Neuronal stem cell (in vitro differentiated cells): ENCODE measurements at regions not wholly inside any gene's neighbourhood (a gene's known extent, or its start where the extent isn't known, plus 50 kb on each side); places are given as distances from the start of the nearest gene placed in this dataset.

Experiments used
- DNase-seq: peaks from one replicate; pipeline ENCODE4 v3.0.0-alpha.2; 2013; ENCODE audit warnings: low spot score
- H2AFZ ChIP-seq: one replicate; pipeline ENCODE4 v1.6.1; 2013; ENCODE audit warnings: mild to moderate bottlenecking, low read length, inconsistent platforms
- H2AK5ac ChIP-seq: 2 replicates; pipeline ENCODE4 v1.6.1; 2013; ENCODE audit warnings: low read depth, mild to moderate bottlenecking, inconsistent platforms, low read length, moderate library complexity, mixed read lengths
- H2BK120ac ChIP-seq: 2 replicates; pipeline ENCODE4 v1.6.1; 2013; ENCODE audit warnings: low read depth, mild to moderate bottlenecking, inconsistent platforms, low read length, moderate library complexity, mixed read lengths
- H2BK12ac ChIP-seq: one replicate; pipeline ENCODE4 v1.6.1; 2013; ENCODE audit warnings: low read length, inconsistent platforms
- H2BK15ac ChIP-seq: 2 replicates; pipeline ENCODE4 v1.6.1; 2013; ENCODE audit warnings: mild to moderate bottlenecking, low read length, inconsistent platforms, mixed read lengths
- H2BK5ac ChIP-seq: one replicate; pipeline ENCODE4 v1.6.1; 2013; ENCODE audit warnings: inconsistent platforms, mild to moderate bottlenecking, low read length, moderate library complexity
- H3K14ac ChIP-seq: one replicate; pipeline ENCODE4 v1.6.1; 2013; ENCODE audit warnings: low read length, inconsistent platforms
- H3K18ac ChIP-seq: 2 replicates; pipeline ENCODE4 v1.6.1; 2013; ENCODE audit warnings: low read length, inconsistent platforms
- H3K23ac ChIP-seq: 2 replicates; pipeline ENCODE4 v1.6.1; 2013; ENCODE audit warnings: low read depth, mild to moderate bottlenecking, mixed read lengths, low read length, inconsistent platforms; ENCODE audit not compliant: poor library complexity
- H3K27ac ChIP-seq: replicated peaks from 3 replicates; pipeline ENCODE4 v1.5.1; 2013; ENCODE audit warnings: low read length, inconsistent platforms
- H3K27me3 ChIP-seq, 3 experiments: 2 replicates each; pipeline ENCODE4 v1.6.1; 2013; ENCODE audit warnings: low read length in 3 of 3, mild to moderate bottlenecking in 2 of 3, inconsistent platforms in 1 of 3, low read depth in 1 of 3, mixed read lengths in 1 of 3, moderate library complexity in 1 of 3; ENCODE audit not compliant: control insufficient read depth in 3 of 3, insufficient read depth in 3 of 3
- H3K36me3 ChIP-seq, 2 donors: replicated peaks in 1 of 2; 2 replicates each; pipeline ENCODE4 v1.6.1; 2013; ENCODE audit warnings: low read length in 2 of 2; ENCODE audit not compliant: control insufficient read depth in 2 of 2, insufficient read depth in 2 of 2
- H3K4ac ChIP-seq: 2 replicates; pipeline ENCODE4 v1.6.1; 2013; ENCODE audit warnings: inconsistent platforms, mild to moderate bottlenecking, low read length, moderate library complexity
- H3K4me1 ChIP-seq, 2 donors: 1 replicate in 1 of 2; 2 replicates in 1 of 2; pipeline ENCODE4 v1.6.1; 2013; ENCODE audit warnings: low read length in 2 of 2, low read depth in 1 of 2; ENCODE audit not compliant: control insufficient read depth in 2 of 2, insufficient read depth in 1 of 2
- H3K4me2 ChIP-seq: one replicate; pipeline ENCODE4 v1.6.1; 2013; ENCODE audit warnings: mild to moderate bottlenecking, low read length, inconsistent platforms; ENCODE audit not compliant: insufficient read depth, poor library complexity, severe bottlenecking
- H3K4me3 ChIP-seq, 2 donors: 2 replicates each; pipeline ENCODE4 v1.5.1; 2013; ENCODE audit warnings: low read length in 2 of 2, mild to moderate bottlenecking in 2 of 2, inconsistent platforms in 1 of 2, moderate library complexity in 1 of 2
- H3K79me1 ChIP-seq: one replicate; pipeline ENCODE4 v1.6.1; 2013; ENCODE audit warnings: low read depth, mild to moderate bottlenecking, inconsistent platforms, low read length, moderate library complexity
- H3K9ac ChIP-seq: one replicate; pipeline ENCODE4 v1.6.1; 2013; ENCODE audit warnings: mild to moderate bottlenecking, low read depth, low read length, inconsistent platforms; ENCODE audit not compliant: poor library complexity
- H3K9me3 ChIP-seq, 2 donors: replicated peaks in 1 of 2; 2 replicates each; pipeline versions ENCODE3 to v1.6.1; 2013; ENCODE audit warnings: low read length in 2 of 2, mild to moderate bottlenecking in 2 of 2, inconsistent platforms in 1 of 2, low read depth in 1 of 2, mixed read lengths in 1 of 2, moderate library complexity in 1 of 2; ENCODE audit not compliant: control insufficient read depth in 2 of 2, insufficient read depth in 1 of 2
- H4K8ac ChIP-seq: one replicate; pipeline ENCODE4 v1.6.1; 2013; ENCODE audit warnings: low read depth, mild to moderate bottlenecking, inconsistent platforms, low read length, moderate library complexity
- H4K91ac ChIP-seq: one replicate; pipeline ENCODE4 v1.6.1; 2013; ENCODE audit warnings: low read length, low read depth, mild to moderate bottlenecking, inconsistent platforms; ENCODE audit not compliant: poor library complexity
- WGBS, 2 donors: extraction: QIAGEN DNeasy Blood & Tissue Kit; methylation state at CpG; one replicate each; pipeline ENCODE4 v1.1.7; 2013; ENCODE audit warnings: missing lambda C conversion rate in 2 of 2, mixed read lengths in 1 of 2; ENCODE audit not compliant: insufficient read length in 2 of 2, insufficient replicate concordance in 1 of 2; ENCODE audit errors: extremely low coverage in 2 of 2; 5-methylcytosine and 5-hydroxymethylcytosine counted together

GRCh38 chrX:37912304-37912703 lies 64.9 kb upstream of the DYNLT3 start:
- Histone ChIP-seq H3K9ac (no peak overlapping the region), H2BK15ac (no peak overlapping the region), H2AFZ (no peak overlapping the region), H4K8ac (no peak overlapping the region), H3K27ac (no peak overlapping the region), H3K27me3 (peaks cover 0 to 6% (median 0%) of the 10 kb centered on the region in 3 experiments), H3K14ac (no peak overlapping the region), H2BK120ac (no peak overlapping the region), H3K18ac (no peak overlapping the region), H2AK5ac (no peak overlapping the region), H2BK12ac (no peak overlapping the region), H3K79me1 (no peaks in the 10 kb centered on the region), H3K36me3 (no peaks in the 10 kb centered on the region), H3K4me1 (no peaks in the 10 kb centered on the region), H3K4ac (no peak overlapping the region), H3K4me2 (no peak overlapping the region), H3K4me3 (no peak overlapping the region), H4K91ac (no peak overlapping the region), H3K9me3 (no peaks in the 10 kb centered on the region), H2BK5ac (no peak overlapping the region), H3K23ac (no peak overlapping the region)
- no CpG with 5 or more reads among the region's 3 CpGs for WGBS, 2 donors
- no peak for DNase-seq

GRCh38 chrX:37912777-37913176 lies 65.4 kb upstream of the DYNLT3 start:
- H3K9me3 ChIP-seq, result no peaks in the 10 kb centered on the region
- no peak overlapping the region for H2BK12ac ChIP-seq
- no peak overlapping the region for H4K91ac ChIP-seq
- H3K4me3 ChIP-seq, result no peak overlapping the region
- no peak overlapping the region for H2AK5ac ChIP-seq
- peaks cover 0 to 4% (median 0%) of the 10 kb centered on the region in 3 experiments for H3K27me3 ChIP-seq
- H3K36me3 ChIP-seq, result no peaks in the 10 kb centered on the region
- H2BK120ac ChIP-seq, result no peak overlapping the region
- no peak overlapping the region for H3K18ac ChIP-seq
- H2BK5ac ChIP-seq, result no peak overlapping the region
- no peak overlapping the region for H4K8ac ChIP-seq
- H3K14ac ChIP-seq, result no peak overlapping the region
- no peak overlapping the region for H3K27ac ChIP-seq
- H3K79me1 ChIP-seq, result no peaks in the 10 kb centered on the region
- no peak overlapping the region for H2BK15ac ChIP-seq
- DNase-seq, result no peak
- H3K9ac ChIP-seq, result no peak overlapping the region
- no peak overlapping the region for H3K23ac ChIP-seq
- no peaks in the 10 kb centered on the region for H3K4me1 ChIP-seq
- H3K4ac ChIP-seq, result no peak overlapping the region
- H3K4me2 ChIP-seq, result no peak overlapping the region
- H2AFZ ChIP-seq, result no peak overlapping the region

GRCh38 chrX:37918168-37918567 lies 70.8 kb upstream of the DYNLT3 start:
- H3K27ac ChIP-seq, result no peak overlapping the region
- no peaks in the 10 kb centered on the region for H3K79me1 ChIP-seq
- no peak overlapping the region for H3K9ac ChIP-seq
- no peak overlapping the region for H2BK12ac ChIP-seq
- peaks cover 0 to 4% of the 10 kb centered on the region in 2 donors for H3K9me3 ChIP-seq
- no peaks in the 10 kb centered on the region for H3K36me3 ChIP-seq
- no peak overlapping the region for H3K4me2 ChIP-seq
- H2AK5ac ChIP-seq, result no peak overlapping the region
- no peaks in the 10 kb centered on the region for H3K4me1 ChIP-seq
- H2AFZ ChIP-seq, result no peak overlapping the region
- H2BK5ac ChIP-seq, result no peak overlapping the region
- H4K8ac ChIP-seq, result no peak overlapping the region
- no peak overlapping the region for H3K4ac ChIP-seq
- H3K14ac ChIP-seq, result no peak overlapping the region
- H3K27me3 ChIP-seq, result no peaks in the 10 kb centered on the region
- DNase-seq, result no peak
- H4K91ac ChIP-seq, result no peak overlapping the region
- H2BK15ac ChIP-seq, result no peak overlapping the region
- H2BK120ac ChIP-seq, result no peak overlapping the region
- H3K18ac ChIP-seq, result no peak overlapping the region
- H3K4me3 ChIP-seq, result no peak overlapping the region
- H3K23ac ChIP-seq, result no peak overlapping the region

- Histone ChIP-seq H2BK5ac (no peak overlapping the region), H3K79me1 (no peaks in the 10 kb centered on the region), H3K18ac (no peak overlapping the region), H3K4me2 (no peak overlapping the region), H3K14ac (no peak overlapping the region), H4K8ac (no peak overlapping the region), H3K27ac (no peak overlapping the region), H3K27me3 (no peaks in the 10 kb centered on the region), H2AK5ac (no peak overlapping the region), H3K9me3 (peaks cover 0 to 4% of the 10 kb centered on the region in 2 donors), H2AFZ (no peak overlapping the region), H2BK15ac (no peak overlapping the region), H4K91ac (no peak overlapping the region), H3K4ac (no peak overlapping the region), H3K4me1 (no peaks in the 10 kb centered on the region), H2BK120ac (no peak overlapping the region), H3K9ac (no peak overlapping the region), H3K36me3 (no peaks in the 10 kb centered on the region), H2BK12ac (no peak overlapping the region), H3K4me3 (no peak overlapping the region), H3K23ac (no peak overlapping the region)
- no peak for DNase-seq
- no CpG with 5 or more reads among the region's 2 CpGs for WGBS, 2 donors
These were observed 71.3 kb upstream of the DYNLT3 start for GRCh38 chrX:37918703-37919102.
